ENCODE measurements at regions not wholly inside any gene's neighbourhood (a gene's known extent, or its start where the extent isn't known, plus 50 kb on each side); places are given as distances from the start of the nearest gene placed in this dataset.

DNA sequence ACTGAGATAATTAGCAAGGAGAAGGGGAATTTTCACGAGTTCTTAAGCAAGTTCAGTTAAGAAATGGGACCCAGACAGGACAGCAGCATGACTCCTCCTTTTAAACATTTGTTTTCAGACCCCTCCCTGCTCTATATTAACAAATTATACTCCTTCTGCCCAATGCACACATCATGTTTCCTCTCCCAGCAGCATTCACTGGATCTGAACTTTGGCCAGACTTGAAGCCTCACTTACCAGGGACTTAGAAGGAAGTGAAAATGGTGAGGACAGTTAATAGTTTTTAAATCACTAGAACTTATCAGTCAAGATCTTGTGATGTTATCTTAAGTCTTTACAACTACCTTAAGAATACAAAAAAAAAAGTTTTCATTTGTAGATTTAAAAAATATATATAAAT lies 1174.7 kb upstream of the MAP3K7 start:
- Histone ChIP-seq H3K36me3 (ENCODE audit: control insufficient read depth, insufficient read depth, low read length) (no peaks in the 10 kb centered on the region), H2AFZ (ENCODE audit: low read length) (no peak overlapping the region), H4K20me1 (ENCODE audit: control insufficient read depth, extremely low read depth, insufficient read depth, low read length) (no peaks in the 10 kb centered on the region), H3K79me2 (ENCODE audit: control insufficient read depth, insufficient read depth, low read length) (no peaks in the 10 kb centered on the region), H3K4me1 (ENCODE audit: control insufficient read depth, extremely low read depth, insufficient read depth, low read length) (no peaks in the 10 kb centered on the region), H3K27me3 (ENCODE audit: control insufficient read depth, insufficient read depth, low read length) (no peaks in the 10 kb centered on the region), H3K9me3 (ENCODE audit: control insufficient read depth, insufficient read depth, low read depth, low read length) (no peaks in the 10 kb centered on the region), H3K4me3 (replicated peaks in 1 of 4; ENCODE audit: control extremely low read depth in 1 of 4, insufficient read depth in 1 of 4, low read depth in 3 of 4, low read length in 4 of 4) (no peak overlapping the region), H3K27ac (ENCODE audit: insufficient read depth, low read length) (no peak overlapping the region), H3K4me2 (ENCODE audit: extremely low read depth, insufficient read depth, low read length) (no peak overlapping the region), H3K9ac (ENCODE audit: insufficient read depth, low read length) (no peak overlapping the region)
- DNase-seq (ENCODE audit: low read depth in 2 of 2), result no peak
- TF ChIP-seq, protein P1, sequence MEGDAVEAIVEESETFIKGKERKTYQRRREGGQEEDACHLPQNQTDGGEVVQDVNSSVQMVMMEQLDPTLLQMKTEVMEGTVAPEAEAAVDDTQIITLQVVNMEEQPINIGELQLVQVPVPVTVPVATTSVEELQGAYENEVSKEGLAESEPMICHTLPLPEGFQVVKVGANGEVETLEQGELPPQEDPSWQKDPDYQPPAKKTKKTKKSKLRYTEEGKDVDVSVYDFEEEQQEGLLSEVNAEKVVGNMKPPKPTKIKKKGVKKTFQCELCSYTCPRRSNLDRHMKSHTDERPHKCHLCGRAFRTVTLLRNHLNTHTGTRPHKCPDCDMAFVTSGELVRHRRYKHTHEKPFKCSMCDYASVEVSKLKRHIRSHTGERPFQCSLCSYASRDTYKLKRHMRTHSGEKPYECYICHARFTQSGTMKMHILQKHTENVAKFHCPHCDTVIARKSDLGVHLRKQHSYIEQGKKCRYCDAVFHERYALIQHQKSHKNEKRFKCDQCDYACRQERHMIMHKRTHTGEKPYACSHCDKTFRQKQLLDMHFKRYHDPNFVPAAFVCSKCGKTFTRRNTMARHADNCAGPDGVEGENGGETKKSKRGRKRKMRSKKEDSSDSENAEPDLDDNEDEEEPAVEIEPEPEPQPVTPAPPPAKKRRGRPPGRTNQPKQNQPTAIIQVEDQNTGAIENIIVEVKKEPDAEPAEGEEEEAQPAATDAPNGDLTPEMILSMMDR (conservative IDR thresholded peaks at IDR 0.05 in 1 of 2, IDR thresholded peaks at IDR 0.05 in 1 of 2; ENCODE audit: low read depth in 1 of 2, low read length in 2 of 2), result no peak
- TF ChIP-seq EZH2 (IDR thresholded peaks at IDR 0.05; ENCODE audit: low read length, missing control alignments), result no peak

DNA sequence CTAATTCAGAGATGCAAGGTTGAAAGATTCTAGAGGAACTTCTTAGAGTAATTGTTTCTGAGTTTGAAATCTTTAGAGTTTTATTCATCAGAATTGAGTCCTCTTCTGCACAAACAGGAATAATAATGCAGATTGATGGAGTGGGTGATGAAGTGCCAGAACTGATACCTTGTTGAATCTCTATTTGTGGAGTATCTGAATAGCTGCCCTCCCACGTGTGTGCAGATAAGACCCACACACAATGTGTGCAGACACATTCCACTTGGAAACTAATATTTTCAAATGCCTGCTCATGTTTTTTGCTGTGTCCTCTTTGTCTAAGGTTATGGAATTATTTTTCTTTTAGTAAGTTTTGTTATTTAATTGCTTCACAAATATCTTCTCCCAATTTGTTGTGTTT lies 1167.8 kb upstream of the MAP3K7 start:
- TF ChIP-seq EZH2 (IDR thresholded peaks at IDR 0.05; ENCODE audit: low read length, missing control alignments), result no peak
- TF ChIP-seq, protein P1 (conservative IDR thresholded peaks at IDR 0.05 in 1 of 2, IDR thresholded peaks at IDR 0.05 in 1 of 2; ENCODE audit: low read depth in 1 of 2, low read length in 2 of 2), result no peak
- no peaks in the 10 kb centered on the region for H3K36me3 ChIP-seq (ENCODE audit: control insufficient read depth, insufficient read depth, low read length)

DNA sequence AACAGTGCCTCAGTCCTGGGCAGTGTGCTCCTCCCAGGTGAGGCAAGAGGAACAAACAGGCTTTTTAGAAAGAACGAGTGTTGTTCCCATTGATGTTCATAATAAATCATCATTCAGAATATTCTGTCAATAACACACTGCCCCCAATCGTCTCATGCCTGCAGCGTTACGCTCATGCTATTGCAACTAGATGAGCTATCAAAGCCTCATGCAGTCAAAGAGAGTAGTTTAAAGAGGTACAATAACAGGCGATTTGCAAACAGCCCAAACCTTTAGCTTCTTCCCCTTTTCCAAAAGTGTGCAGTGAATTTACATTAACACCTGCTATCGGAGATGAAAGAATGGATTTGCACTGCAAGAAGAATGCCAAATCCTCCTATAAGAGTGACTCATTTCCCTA lies 1164.7 kb upstream of the MAP3K7 start:
- Histone ChIP-seq H3K4me3 (replicated peaks in 1 of 4; ENCODE audit: control extremely low read depth in 1 of 4, insufficient read depth in 1 of 4, low read depth in 3 of 4, low read length in 4 of 4) (no peak overlapping the region), H3K4me2 (ENCODE audit: extremely low read depth, insufficient read depth, low read length) (no peak overlapping the region), H3K27ac (ENCODE audit: insufficient read depth, low read length) (no peak overlapping the region), H3K36me3 (ENCODE audit: control insufficient read depth, insufficient read depth, low read length) (no peaks in the 10 kb centered on the region), H3K4me1 (ENCODE audit: control insufficient read depth, extremely low read depth, insufficient read depth, low read length) (no peaks in the 10 kb centered on the region), H4K20me1 (ENCODE audit: control insufficient read depth, extremely low read depth, insufficient read depth, low read length) (no peaks in the 10 kb centered on the region), H3K9ac (ENCODE audit: insufficient read depth, low read length) (no peak overlapping the region), H2AFZ (ENCODE audit: low read length) (no peak overlapping the region), H3K9me3 (ENCODE audit: control insufficient read depth, insufficient read depth, low read depth, low read length) (no peaks in the 10 kb centered on the region), H3K79me2 (ENCODE audit: control insufficient read depth, insufficient read depth, low read length) (no peaks in the 10 kb centered on the region), H3K27me3 (ENCODE audit: control insufficient read depth, insufficient read depth, low read length) (no peaks in the 10 kb centered on the region)
- no peak for TF ChIP-seq EZH2 (IDR thresholded peaks at IDR 0.05; ENCODE audit: low read length, missing control alignments)
- TF ChIP-seq, protein P1 (conservative IDR thresholded peaks at IDR 0.05 in 1 of 2, IDR thresholded peaks at IDR 0.05 in 1 of 2; ENCODE audit: low read depth in 1 of 2, low read length in 2 of 2), result no peak
- no peak for DNase-seq (ENCODE audit: low read depth in 2 of 2)

More for the DNA sequence above, 1167.8 kb upstream of the MAP3K7 start:
- DNase-seq (ENCODE audit: low read depth in 2 of 2), result no peak
- Histone ChIP-seq H3K27me3 (ENCODE audit: control insufficient read depth, insufficient read depth, low read length) (no peaks in the 10 kb centered on the region), H4K20me1 (ENCODE audit: control insufficient read depth, extremely low read depth, insufficient read depth, low read length) (no peaks in the 10 kb centered on the region), H3K4me1 (ENCODE audit: control insufficient read depth, extremely low read depth, insufficient read depth, low read length) (no peaks in the 10 kb centered on the region), H3K4me3 (replicated peaks in 1 of 4; ENCODE audit: control extremely low read depth in 1 of 4, insufficient read depth in 1 of 4, low read depth in 3 of 4, low read length in 4 of 4) (no peak overlapping the region), H3K9me3 (ENCODE audit: control insufficient read depth, insufficient read depth, low read depth, low read length) (no peaks in the 10 kb centered on the region), H3K4me2 (ENCODE audit: extremely low read depth, insufficient read depth, low read length) (no peak overlapping the region), H3K9ac (ENCODE audit: insufficient read depth, low read length) (no peak overlapping the region), H3K79me2 (ENCODE audit: control insufficient read depth, insufficient read depth, low read length) (no peaks in the 10 kb centered on the region), H2AFZ (ENCODE audit: low read length) (no peak overlapping the region), H3K27ac (ENCODE audit: insufficient read depth, low read length) (no peak overlapping the region)

Data from fibroblast of lung (primary cell).